HG03045 (cell line): ENCODE measurements at regions not wholly inside any gene's neighbourhood (a gene's known extent, or its start where the extent isn't known, plus 50 kb on each side); places are given as distances from the start of the nearest gene placed in this dataset.
"Not testable (repeated sequence)": the region's sequence is repeated elsewhere in the genome, so short reads cannot be mapped to it uniquely, and the experiment has no call there.

Source experiments
- ATAC-seq: cut with Tn5 transposase; IDR thresholded peaks from one replicate; pipeline ENCODE4 v1.9.1; 2021; ENCODE audit warnings: mild to moderate bottlenecking, moderate library complexity; ENCODE audit not compliant: unreplicated experiment

GRCh38 chr14:89661392-89661791, 244.4 kb upstream of the FOXN3 start:
- no peak for ATAC-seq

GRCh38 chr14:89660625-89661233, 243.7 kb upstream of the FOXN3 start:
- ATAC-seq = not testable (repeated sequence)

- no peak for ATAC-seq
Measured at GRCh38 chr14:89660166-89660565, 243.1 kb upstream of the FOXN3 start.

GRCh38 chr14:89658977-89659670, 242.1 kb upstream of the FOXN3 start:
- ATAC-seq = no peak

GRCh38 chr14:89657014-89657413, 240.0 kb upstream of the FOXN3 start:
- ATAC-seq = no peak

- ATAC-seq = no peak
Measured at GRCh38 chr14:89654998-89655397, 238.0 kb upstream of the FOXN3 start.

GRCh38 chr14:89652352-89652751, 235.3 kb upstream of the FOXN3 start:
- ATAC-seq = no peak

- no peak for ATAC-seq
Measured at GRCh38 chr14:89651805-89652204, 234.8 kb upstream of the FOXN3 start.

GRCh38 chr14:89650077-89650978, 233.3 kb upstream of the FOXN3 start:
- ATAC-seq = no peak

GRCh38 chr14:89649451-89650075, 232.5 kb upstream of the FOXN3 start:
- no peak for ATAC-seq

- ATAC-seq = no peak
Measured at GRCh38 chr14:89648924-89649323, 231.9 kb upstream of the FOXN3 start.

- no peak for ATAC-seq
Measured at GRCh38 chr14:89648510-89648909, 231.5 kb upstream of the FOXN3 start.

- ATAC-seq = no peak
Measured at GRCh38 chr14:89646971-89647370, 229.9 kb upstream of the FOXN3 start.

- no peak for ATAC-seq
Measured at GRCh38 chr14:89644641-89645040, 227.6 kb upstream of the FOXN3 start.

GRCh38 chr14:89641495-89642175, 224.6 kb upstream of the FOXN3 start:
- ATAC-seq = peak; percentile 96

- no peak for ATAC-seq
Measured at GRCh38 chr14:89640141-89640540, 223.1 kb upstream of the FOXN3 start.

- no peak for ATAC-seq
Measured at GRCh38 chr14:89639687-89640086, 222.7 kb upstream of the FOXN3 start.

GRCh38 chr14:89638891-89639290, 221.9 kb upstream of the FOXN3 start:
- no peak for ATAC-seq

GRCh38 chr14:89637581-89637980, 220.5 kb upstream of the FOXN3 start:
- ATAC-seq = no peak

- no peak for ATAC-seq
Measured at GRCh38 chr14:89635615-89636014, 218.6 kb upstream of the FOXN3 start.

GRCh38 chr14:89634037-89634436, 217.0 kb upstream of the FOXN3 start:
- no peak for ATAC-seq
